Rectal smooth muscle tissue (tissue), 1 donor: ENCODE measurements at regions not wholly inside any gene's neighbourhood (a gene's known extent, or its start where the extent isn't known, plus 50 kb on each side); places are given as distances from the start of the nearest gene placed in this dataset.

Experiments used
- H3K27ac ChIP-seq: one replicate; pipeline ENCODE4 v1.7.0; 2013; ENCODE audit warnings: low read depth, low read length, inconsistent platforms
- H3K27me3 ChIP-seq: one replicate; pipeline ENCODE4 v1.7.0; 2013; ENCODE audit warnings: low read length; ENCODE audit not compliant: control insufficient read depth, insufficient read depth
- H3K36me3 ChIP-seq: one replicate; pipeline ENCODE4 v1.7.0; 2013; ENCODE audit warnings: low read length; ENCODE audit not compliant: control insufficient read depth, insufficient read depth
- H3K4me1 ChIP-seq: one replicate; pipeline ENCODE4 v1.7.0; 2013; ENCODE audit warnings: low read length; ENCODE audit not compliant: control insufficient read depth, insufficient read depth
- H3K4me3 ChIP-seq: one replicate; pipeline ENCODE4 v1.7.0; 2013; ENCODE audit warnings: low read length
- H3K9ac ChIP-seq: one replicate; pipeline ENCODE4 v1.7.0; 2013; ENCODE audit warnings: low read length

GRCh38 chr13:59472134-59472533 is 691.6 kb downstream of the DIAPH3 start:
- Histone ChIP-seq H3K9ac (no peak overlapping the region), H3K27ac (no peak overlapping the region), H3K36me3 (no peaks in the 10 kb centered on the region), H3K4me3 (no peak overlapping the region), H3K4me1 (no peaks in the 10 kb centered on the region), H3K27me3 (no peaks in the 10 kb centered on the region)

- H3K9ac ChIP-seq, result no peak overlapping the region
- H3K27ac ChIP-seq, result no peak overlapping the region
- H3K36me3 ChIP-seq, result no peaks in the 10 kb centered on the region
- no peaks in the 10 kb centered on the region for H3K27me3 ChIP-seq
- H3K4me3 ChIP-seq, result no peak overlapping the region
- no peaks in the 10 kb centered on the region for H3K4me1 ChIP-seq
Measured at GRCh38 chr13:59474696-59475095, 689.0 kb downstream of the DIAPH3 start.

GRCh38 chr13:59475911-59476310 is 687.8 kb downstream of the DIAPH3 start:
- H3K4me1 ChIP-seq, result no peaks in the 10 kb centered on the region
- no peak overlapping the region for H3K27ac ChIP-seq
- H3K36me3 ChIP-seq, result no peaks in the 10 kb centered on the region
- H3K9ac ChIP-seq, result no peak overlapping the region
- no peaks in the 10 kb centered on the region for H3K27me3 ChIP-seq
- H3K4me3 ChIP-seq, result no peak overlapping the region

GRCh38 chr13:59476366-59476765 is 687.4 kb downstream of the DIAPH3 start:
- H3K9ac ChIP-seq, result no peak overlapping the region
- no peaks in the 10 kb centered on the region for H3K27me3 ChIP-seq
- no peaks in the 10 kb centered on the region for H3K36me3 ChIP-seq
- no peak overlapping the region for H3K4me3 ChIP-seq
- H3K4me1 ChIP-seq, result no peaks in the 10 kb centered on the region
- H3K27ac ChIP-seq, result no peak overlapping the region

GRCh38 chr13:59477011-59477410 is 686.7 kb downstream of the DIAPH3 start:
- Histone ChIP-seq H3K4me3 (no peak overlapping the region), H3K4me1 (no peaks in the 10 kb centered on the region), H3K9ac (no peak overlapping the region), H3K36me3 (no peaks in the 10 kb centered on the region), H3K27ac (no peak overlapping the region), H3K27me3 (no peaks in the 10 kb centered on the region)

- Histone ChIP-seq H3K4me1 (no peaks in the 10 kb centered on the region), H3K36me3 (no peaks in the 10 kb centered on the region), H3K27ac (no peak overlapping the region), H3K27me3 (no peaks in the 10 kb centered on the region), H3K4me3 (no peak overlapping the region), H3K9ac (no peak overlapping the region)
Measured at GRCh38 chr13:59478908-59479307, 684.8 kb downstream of the DIAPH3 start.

GRCh38 chr13:59479629-59480028 is 684.1 kb downstream of the DIAPH3 start:
- Histone ChIP-seq H3K4me3 (no peak overlapping the region), H3K27ac (no peak overlapping the region), H3K27me3 (no peaks in the 10 kb centered on the region), H3K4me1 (no peaks in the 10 kb centered on the region), H3K9ac (no peak overlapping the region), H3K36me3 (no peaks in the 10 kb centered on the region)

- Histone ChIP-seq H3K4me1 (no peaks in the 10 kb centered on the region), H3K9ac (no peak overlapping the region), H3K27ac (no peak overlapping the region), H3K27me3 (no peaks in the 10 kb centered on the region), H3K36me3 (no peaks in the 10 kb centered on the region), H3K4me3 (no peak overlapping the region)
Measured at GRCh38 chr13:59480396-59481259, 683.1 kb downstream of the DIAPH3 start.

- no peaks in the 10 kb centered on the region for H3K27me3 ChIP-seq
- no peaks in the 10 kb centered on the region for H3K4me1 ChIP-seq
- H3K27ac ChIP-seq, result no peak overlapping the region
- H3K4me3 ChIP-seq, result no peak overlapping the region
- no peaks in the 10 kb centered on the region for H3K36me3 ChIP-seq
- H3K9ac ChIP-seq, result no peak overlapping the region
Measured at GRCh38 chr13:59483501-59484145, 680.1 kb downstream of the DIAPH3 start.

GRCh38 chr13:59487883-59488282 is 675.8 kb downstream of the DIAPH3 start:
- no peak overlapping the region for H3K9ac ChIP-seq
- H3K36me3 ChIP-seq, result no peaks in the 10 kb centered on the region
- H3K27ac ChIP-seq, result no peak overlapping the region
- H3K4me3 ChIP-seq, result no peak overlapping the region
- no peaks in the 10 kb centered on the region for H3K27me3 ChIP-seq
- no peaks in the 10 kb centered on the region for H3K4me1 ChIP-seq

GRCh38 chr13:59488436-59488835 is 675.3 kb downstream of the DIAPH3 start:
- no peak overlapping the region for H3K27ac ChIP-seq
- H3K27me3 ChIP-seq, result no peaks in the 10 kb centered on the region
- no peaks in the 10 kb centered on the region for H3K4me1 ChIP-seq
- no peaks in the 10 kb centered on the region for H3K36me3 ChIP-seq
- H3K4me3 ChIP-seq, result no peak overlapping the region
- H3K9ac ChIP-seq, result no peak overlapping the region

- Histone ChIP-seq H3K4me3 (no peak overlapping the region), H3K27me3 (no peaks in the 10 kb centered on the region), H3K27ac (no peak overlapping the region), H3K4me1 (no peaks in the 10 kb centered on the region), H3K9ac (no peak overlapping the region), H3K36me3 (no peaks in the 10 kb centered on the region)
Measured at GRCh38 chr13:59490651-59491050, 673.1 kb downstream of the DIAPH3 start.
